ENCODE measurements at regions not wholly inside any gene's neighbourhood (a gene's known extent, or its start where the extent isn't known, plus 50 kb on each side); places are given as distances from the start of the nearest gene placed in this dataset.

DNA sequence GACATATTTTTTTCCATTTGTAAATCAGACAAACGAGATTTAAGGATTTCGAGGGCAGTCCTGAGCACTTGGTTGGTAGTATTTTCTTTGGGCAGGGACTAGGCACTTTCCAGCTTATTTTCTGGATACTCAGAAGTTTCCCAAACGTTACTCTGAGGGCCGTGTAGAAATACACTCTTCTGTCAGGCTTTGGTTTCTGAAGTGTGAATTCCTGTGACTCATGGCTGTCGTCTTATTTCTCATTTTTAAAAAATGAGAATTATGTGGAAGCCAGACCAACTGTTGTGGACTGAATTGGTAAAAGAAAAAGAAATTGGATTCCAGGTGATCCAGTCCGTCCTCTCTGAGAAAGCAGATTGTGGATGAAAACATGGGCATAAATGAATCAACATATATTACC is 658.6 kb upstream of the FANCL start:
- no peaks in the 10 kb centered on the region for H3K9me3 ChIP-seq
- intact Hi-C loops (cut with DNase I): no loop called here
- no peaks in the 10 kb centered on the region for H3K27me3 ChIP-seq
- DNase-seq (no peak), ATAC-seq (no peak)
- H3K4me3 ChIP-seq: no peak overlapping the region
- H3K36me3 ChIP-seq (replicated peaks in 1 of 2; ENCODE audit: insufficient read depth in 1 of 2, low read depth in 2 of 2): no peaks in the 10 kb centered on the region
- 70 to 79% methylated on average over 6 of the region's 6 CpGs for WGBS, 2 donors
- no peaks in the 10 kb centered on the region for H3K4me1 ChIP-seq
- TF ChIP-seq, protein P1, sequence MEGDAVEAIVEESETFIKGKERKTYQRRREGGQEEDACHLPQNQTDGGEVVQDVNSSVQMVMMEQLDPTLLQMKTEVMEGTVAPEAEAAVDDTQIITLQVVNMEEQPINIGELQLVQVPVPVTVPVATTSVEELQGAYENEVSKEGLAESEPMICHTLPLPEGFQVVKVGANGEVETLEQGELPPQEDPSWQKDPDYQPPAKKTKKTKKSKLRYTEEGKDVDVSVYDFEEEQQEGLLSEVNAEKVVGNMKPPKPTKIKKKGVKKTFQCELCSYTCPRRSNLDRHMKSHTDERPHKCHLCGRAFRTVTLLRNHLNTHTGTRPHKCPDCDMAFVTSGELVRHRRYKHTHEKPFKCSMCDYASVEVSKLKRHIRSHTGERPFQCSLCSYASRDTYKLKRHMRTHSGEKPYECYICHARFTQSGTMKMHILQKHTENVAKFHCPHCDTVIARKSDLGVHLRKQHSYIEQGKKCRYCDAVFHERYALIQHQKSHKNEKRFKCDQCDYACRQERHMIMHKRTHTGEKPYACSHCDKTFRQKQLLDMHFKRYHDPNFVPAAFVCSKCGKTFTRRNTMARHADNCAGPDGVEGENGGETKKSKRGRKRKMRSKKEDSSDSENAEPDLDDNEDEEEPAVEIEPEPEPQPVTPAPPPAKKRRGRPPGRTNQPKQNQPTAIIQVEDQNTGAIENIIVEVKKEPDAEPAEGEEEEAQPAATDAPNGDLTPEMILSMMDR (IDR thresholded peaks at IDR 0.05): no peak
- TF ChIP-seq POLR2A (IDR thresholded peaks at IDR 0.05): no peak
- H3K27ac ChIP-seq: no peak overlapping the region

- Histone ChIP-seq H3K4me1 (no peaks in the 10 kb centered on the region), H3K9me3 (no peaks in the 10 kb centered on the region), H3K27ac (no peak overlapping the region), H3K27me3 (no peaks in the 10 kb centered on the region), H3K36me3 (replicated peaks in 1 of 2; ENCODE audit: insufficient read depth in 1 of 2, low read depth in 2 of 2) (no peaks in the 10 kb centered on the region), H3K4me3 (no peak overlapping the region)
- no peak for TF ChIP-seq POLR2A (IDR thresholded peaks at IDR 0.05)
- TF ChIP-seq, protein P1 (IDR thresholded peaks at IDR 0.05): no peak
- WGBS, 2 donors: 60 to 72% methylated on average over 3 of the region's 3 CpGs
- no peak for ATAC-seq
- intact Hi-C loops (cut with DNase I): no loop called here
- no peak for DNase-seq
These were observed 655.5 kb upstream of the FANCL start for GRCh38 chr2:58896638-58897037.

GRCh38 chr2:58895857-58896256 is 654.7 kb upstream of the FANCL start:
- no peak overlapping the region for H3K27ac ChIP-seq
- no peaks in the 10 kb centered on the region for H3K27me3 ChIP-seq
- ATAC-seq: no peak
- 66 to 72% methylated on average over 3 to 4 of the region's 4 CpGs for WGBS, 2 donors
- H3K36me3 ChIP-seq (replicated peaks in 1 of 2; ENCODE audit: insufficient read depth in 1 of 2, low read depth in 2 of 2): no peaks in the 10 kb centered on the region
- no peaks in the 10 kb centered on the region for H3K9me3 ChIP-seq
- no peak for DNase-seq
- no peak for TF ChIP-seq POLR2A (IDR thresholded peaks at IDR 0.05)
- TF ChIP-seq, protein P1 (IDR thresholded peaks at IDR 0.05): no peak
- intact Hi-C loops (cut with DNase I): no loop called here
- no peaks in the 10 kb centered on the region for H3K4me1 ChIP-seq
- no peak overlapping the region for H3K4me3 ChIP-seq

- no peak for ATAC-seq
- Histone ChIP-seq H3K4me3 (no peak overlapping the region), H3K36me3 (replicated peaks in 1 of 2; ENCODE audit: insufficient read depth in 1 of 2, low read depth in 2 of 2) (no peaks in the 10 kb centered on the region), H3K4me1 (no peaks in the 10 kb centered on the region), H3K27me3 (no peaks in the 10 kb centered on the region), H3K27ac (no peak overlapping the region), H3K9me3 (no peaks in the 10 kb centered on the region)
- intact Hi-C loops (cut with DNase I): no loop called here
- 68 to 82% methylated on average over 14 of the region's 14 CpGs for WGBS, 2 donors
- no peak for TF ChIP-seq POLR2A (IDR thresholded peaks at IDR 0.05)
- TF ChIP-seq, protein P1 (IDR thresholded peaks at IDR 0.05): no peak
- DNase-seq: no peak
These were observed 652.7 kb upstream of the FANCL start for GRCh38 chr2:58893656-58894351.

DNA sequence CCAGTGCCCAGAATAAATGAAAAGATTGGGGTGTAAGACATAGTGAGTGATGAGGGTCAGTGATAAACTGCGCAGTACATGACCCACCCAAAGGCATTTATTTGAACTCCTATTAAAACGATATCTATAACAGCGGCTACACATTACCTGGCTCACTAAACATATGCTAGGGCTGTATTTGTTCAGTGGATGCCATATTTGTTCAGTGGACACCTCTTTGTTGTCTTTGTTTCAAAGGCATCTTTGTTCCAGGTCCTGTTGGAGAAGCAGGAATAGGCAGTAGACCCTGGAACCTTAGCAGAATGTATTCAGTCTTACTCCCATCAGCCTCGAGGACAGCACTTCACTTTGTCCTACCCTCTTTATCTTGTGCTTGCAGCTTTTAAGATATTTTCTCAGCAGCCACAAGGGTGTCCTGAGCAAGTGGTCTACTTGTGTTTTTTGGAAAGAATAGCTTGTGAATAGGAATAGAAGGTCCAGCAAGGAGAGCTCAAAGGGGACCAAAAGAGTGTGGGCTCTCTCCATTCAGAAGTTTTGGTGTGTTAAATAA is 650.8 kb upstream of the FANCL start:
- intact Hi-C loops (cut with DNase I): no loop called here
- H3K4me1 ChIP-seq: no peaks in the 10 kb centered on the region
- WGBS, 2 donors: 24 to 28% methylated on average over 4 of the region's 4 CpGs
- H3K9me3 ChIP-seq: no peaks in the 10 kb centered on the region
- ATAC-seq: no peak
- no peak overlapping the region for H3K27ac ChIP-seq
- no peaks in the 10 kb centered on the region for H3K36me3 ChIP-seq (replicated peaks in 1 of 2; ENCODE audit: insufficient read depth in 1 of 2, low read depth in 2 of 2)
- no peak for DNase-seq
- H3K4me3 ChIP-seq: no peak overlapping the region
- no peak for TF ChIP-seq POLR2A (IDR thresholded peaks at IDR 0.05)
- TF ChIP-seq, protein P1 (IDR thresholded peaks at IDR 0.05): no peak
- H3K27me3 ChIP-seq: no peaks in the 10 kb centered on the region
